OCI-LY7 (cell line): ENCODE measurements at regions not wholly inside any gene's neighbourhood (a gene's known extent, or its start where the extent isn't known, plus 50 kb on each side); places are given as distances from the start of the nearest gene placed in this dataset.

Source experiments
- EZH2phosphoT487 ChIP-seq: fragments of 200-600 bp; sonication (generic); IDR thresholded peaks from 2 replicates; pipeline ENCODE4 v1.6.1; 2018; ENCODE audit warnings: low read depth, borderline replicate concordance, mild to moderate bottlenecking, mixed run types, antibody characterized with exemption, low read length, moderate library complexity, mixed read lengths
- TF ChIP-seq, protein P1 (sequence below): fragments of 200-600 bp; sonication (generic); conservative IDR thresholded peaks from 2 replicates; pipeline ENCODE4 v1.5.1; 2014; ENCODE audit warnings: mild to moderate bottlenecking, antibody characterized with exemption, low read length, moderate library complexity, mixed read lengths

DNA sequence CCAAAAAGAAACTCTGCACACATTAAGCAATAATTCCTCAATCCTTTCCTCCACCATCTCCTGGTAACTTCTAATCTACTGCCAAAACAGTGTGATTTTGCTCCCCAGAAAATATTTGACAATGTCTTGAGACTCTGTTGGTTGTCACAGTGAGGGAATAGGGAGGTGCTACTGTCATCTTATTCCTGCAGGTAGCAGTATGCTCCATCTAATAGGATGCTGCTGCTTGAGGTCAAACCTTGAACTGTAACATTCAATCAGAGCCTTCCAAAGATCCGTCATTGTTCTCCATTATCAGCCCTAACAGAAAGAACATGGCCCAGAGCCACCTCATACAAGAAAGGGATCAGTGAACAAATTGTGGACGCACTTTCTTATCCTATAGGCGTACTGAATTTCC lies 514.7 kb upstream of the GRIN3A start:
- TF ChIP-seq, protein P1, sequence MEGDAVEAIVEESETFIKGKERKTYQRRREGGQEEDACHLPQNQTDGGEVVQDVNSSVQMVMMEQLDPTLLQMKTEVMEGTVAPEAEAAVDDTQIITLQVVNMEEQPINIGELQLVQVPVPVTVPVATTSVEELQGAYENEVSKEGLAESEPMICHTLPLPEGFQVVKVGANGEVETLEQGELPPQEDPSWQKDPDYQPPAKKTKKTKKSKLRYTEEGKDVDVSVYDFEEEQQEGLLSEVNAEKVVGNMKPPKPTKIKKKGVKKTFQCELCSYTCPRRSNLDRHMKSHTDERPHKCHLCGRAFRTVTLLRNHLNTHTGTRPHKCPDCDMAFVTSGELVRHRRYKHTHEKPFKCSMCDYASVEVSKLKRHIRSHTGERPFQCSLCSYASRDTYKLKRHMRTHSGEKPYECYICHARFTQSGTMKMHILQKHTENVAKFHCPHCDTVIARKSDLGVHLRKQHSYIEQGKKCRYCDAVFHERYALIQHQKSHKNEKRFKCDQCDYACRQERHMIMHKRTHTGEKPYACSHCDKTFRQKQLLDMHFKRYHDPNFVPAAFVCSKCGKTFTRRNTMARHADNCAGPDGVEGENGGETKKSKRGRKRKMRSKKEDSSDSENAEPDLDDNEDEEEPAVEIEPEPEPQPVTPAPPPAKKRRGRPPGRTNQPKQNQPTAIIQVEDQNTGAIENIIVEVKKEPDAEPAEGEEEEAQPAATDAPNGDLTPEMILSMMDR, result no peak
- no peak for TF ChIP-seq EZH2phosphoT487
